Breast epithelium (tissue), 3 donors: ENCODE measurements at regions not wholly inside any gene's neighbourhood (a gene's known extent, or its start where the extent isn't known, plus 50 kb on each side); places are given as distances from the start of the nearest gene placed in this dataset.

ENCODE experiments used
- CTCF ChIP-seq, 3 donors: fragments of 450-650 bp; IDR thresholded peaks; one replicate each; pipeline ENCODE4 v1.5.1; 2016 to 2017; ENCODE audit warnings: antibody characterized with exemption in 3 of 3, mild to moderate bottlenecking in 3 of 3, moderate library complexity in 3 of 3
- POLR2A ChIP-seq: fragments of 450-650 bp; IDR thresholded peaks from one replicate; pipeline ENCODE4 v1.6.1; 2016; ENCODE audit warnings: antibody characterized with exemption, mild to moderate bottlenecking, moderate library complexity
- POLR2AphosphoS5 ChIP-seq, 3 donors: sonication (generic); formaldehyde crosslinking; IDR thresholded peaks; one replicate each; pipeline ENCODE4 v1.6.1; 2017; ENCODE audit warnings: antibody characterized with exemption in 3 of 3

GRCh38 chr4:183013730-183014002, 85.4 kb upstream of the WWC2 start:
- TF ChIP-seq CTCF (IDR thresholded peaks at IDR 0.05) (no peak), POLR2AphosphoS5 (IDR thresholded peaks at IDR 0.05) (no peak), POLR2A (no peak)
